AG04450 (cell line): ENCODE measurements at regions not wholly inside any gene's neighbourhood (a gene's known extent, or its start where the extent isn't known, plus 50 kb on each side); places are given as distances from the start of the nearest gene placed in this dataset.

Experiments
- CTCF ChIA-PET: fragments of 300-600, 350-600 bp; formaldehyde crosslinking; extraction: SDS; loops from one replicate; lab custom pipeline; 2022; ENCODE audit warnings: antibody characterized with exemption, inconsistent platforms; lab: Charles Lee
- POLR2A ChIA-PET: fragments of 350-600 bp; formaldehyde crosslinking; extraction: SDS; loops from one replicate; lab custom pipeline; 2021; ENCODE audit warnings: antibody characterized with exemption, inconsistent platforms; lab: Yijun Ruan, JAX
- DNase-seq: peaks from one replicate; pipeline ENCODE4 v3.0.0-alpha.2; 2011; ENCODE audit warnings: low read depth, low spot score
- H3K27ac ChIP-seq: one replicate; pipeline ENCODE4 v1.5.1; 2012; ENCODE audit warnings: low read depth, low read length, control low read depth
- H3K27me3 ChIP-seq: one replicate; pipeline ENCODE4 v1.6.0; 2012; ENCODE audit warnings: low read length; ENCODE audit not compliant: control insufficient read depth, insufficient read depth
- H3K4me3 ChIP-seq: 2 replicates; pipeline ENCODE4 v1.5.1; 2011; ENCODE audit warnings: mild to moderate bottlenecking, low read depth, low read length, control low read depth
- H3K9me3 ChIP-seq: 2 replicates; pipeline ENCODE4 v1.5.1; 2012; ENCODE audit warnings: low read length; ENCODE audit not compliant: control insufficient read depth, insufficient read depth
- CTCF ChIP-seq: IDR thresholded peaks from 2 replicates; pipeline ENCODE4 v1.5.1; 2011; ENCODE audit warnings: low read depth, low read length, control low read depth, inconsistent platforms

DNA sequence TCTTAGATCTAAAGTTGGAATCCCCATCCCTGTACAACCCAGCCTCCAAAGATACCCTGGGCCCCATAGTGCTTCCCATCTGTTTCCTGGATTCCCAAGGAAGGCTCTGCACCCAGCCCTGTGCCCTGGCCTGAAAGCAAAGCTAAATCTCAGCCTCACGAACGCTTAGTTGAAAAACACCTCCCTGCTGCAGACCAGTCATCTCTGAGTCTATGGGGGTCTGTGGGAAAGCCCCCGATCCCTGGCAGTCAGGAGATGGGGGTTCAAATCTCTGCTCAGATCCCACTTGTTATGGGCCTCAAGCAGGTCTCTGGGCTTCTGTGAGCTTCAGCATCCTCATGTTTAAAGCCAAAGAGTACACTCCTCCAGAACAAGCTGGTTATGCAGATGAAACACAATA, 210.5 kb upstream of the GRIK3 start:
- H3K27me3 ChIP-seq: no peaks in the 10 kb centered on the region
- no peak for DNase-seq
- CTCF ChIA-PET: no interaction called here
- POLR2A ChIA-PET: no interaction called here
- TF ChIP-seq CTCF: no peak
- H3K27ac ChIP-seq: no peak overlapping the region
- H3K9me3 ChIP-seq: no peaks in the 10 kb centered on the region
- H3K4me3 ChIP-seq: no peak overlapping the region

- Histone ChIP-seq H3K27me3 (no peaks in the 10 kb centered on the region), H3K4me3 (no peak overlapping the region), H3K27ac (no peak overlapping the region), H3K9me3 (no peaks in the 10 kb centered on the region)
- CTCF ChIA-PET: no interaction called here
- no peak for DNase-seq
- POLR2A ChIA-PET: no interaction called here
- no peak for TF ChIP-seq CTCF
Measured at GRCh38 chr1:37246631-37247030, 212.3 kb upstream of the GRIK3 start.

- Histone ChIP-seq H3K9me3 (no peaks in the 10 kb centered on the region), H3K27me3 (no peaks in the 10 kb centered on the region), H3K4me3 (no peak overlapping the region), H3K27ac (no peak overlapping the region)
- TF ChIP-seq CTCF: no peak
- DNase-seq: no peak
- CTCF ChIA-PET: no interaction called here
- POLR2A ChIA-PET: no interaction called here
Measured at GRCh38 chr1:37250371-37250770, 216.1 kb upstream of the GRIK3 start.

DNA sequence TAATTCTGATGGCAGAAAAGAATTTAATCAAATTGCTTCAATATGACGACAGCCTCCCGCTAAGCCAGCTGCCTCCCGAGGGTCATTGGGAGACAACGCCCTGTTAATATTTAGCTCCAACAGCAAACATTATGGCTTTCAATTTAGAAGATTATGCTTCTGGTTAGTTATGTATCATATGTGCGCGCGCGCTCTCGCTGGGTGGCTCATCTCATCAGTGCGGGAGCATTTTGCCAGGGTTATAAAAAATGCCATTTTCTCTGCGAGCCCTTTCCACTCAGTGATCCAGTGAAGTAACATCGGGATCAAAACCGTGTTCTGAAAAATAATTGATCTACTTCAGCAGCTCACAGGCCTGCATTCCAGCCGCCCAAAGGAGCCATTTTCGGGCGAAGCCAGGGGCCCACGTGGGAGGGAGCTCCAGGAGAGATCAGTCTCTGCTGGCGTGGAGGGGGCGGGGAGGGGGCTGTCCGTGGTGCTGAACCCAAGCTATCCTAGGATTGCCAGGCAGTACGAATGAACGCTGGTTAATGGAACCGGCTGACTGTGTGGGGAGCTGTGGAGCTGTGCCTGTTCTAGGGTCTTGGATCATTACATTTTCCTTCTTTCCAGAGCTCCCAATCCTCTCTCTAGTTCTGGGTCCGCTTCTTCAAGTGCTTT, 219.1 kb upstream of the ZC3H12A start:
- DNase-seq: no peak
- CTCF ChIA-PET: no interaction called here

DNA sequence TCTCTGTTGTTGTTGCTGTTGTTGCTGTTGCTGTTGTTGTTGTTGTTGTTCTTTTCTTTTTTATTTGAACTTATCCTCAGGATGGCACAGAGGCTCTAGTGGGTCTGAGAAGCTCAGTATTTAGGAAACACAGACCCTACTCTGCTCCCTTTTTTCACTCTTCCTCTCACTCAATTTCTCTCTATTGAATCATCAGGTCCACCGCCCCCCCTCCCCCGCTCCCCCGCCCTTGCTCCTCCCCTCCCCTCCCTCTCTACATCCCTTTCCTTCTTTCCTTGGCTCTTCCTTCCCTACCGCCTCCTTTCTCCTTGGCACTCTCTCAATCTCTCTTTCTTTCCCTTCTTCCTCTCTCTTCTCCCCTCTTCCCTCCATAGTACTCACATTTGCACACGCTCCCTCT, 218.5 kb upstream of the ZC3H12A start:
- Histone ChIP-seq H3K9me3 (no peaks in the 10 kb centered on the region), H3K27me3 (no peaks in the 10 kb centered on the region), H3K27ac (no peak overlapping the region), H3K4me3 (no peak overlapping the region)
- no peak for DNase-seq
- POLR2A ChIA-PET: no interaction called here
- CTCF ChIA-PET: no interaction called here
- TF ChIP-seq CTCF: no peak

More for the DNA sequence above, 219.1 kb upstream of the ZC3H12A start:
- no peaks in the 10 kb centered on the region for H3K27me3 ChIP-seq
- POLR2A ChIA-PET: no interaction called here
- no peak for TF ChIP-seq CTCF
- no peaks in the 10 kb centered on the region for H3K9me3 ChIP-seq
- H3K27ac ChIP-seq: no peak overlapping the region
- no peak overlapping the region for H3K4me3 ChIP-seq
